GM21360 (cell line): ENCODE measurements at regions not wholly inside any gene's neighbourhood (a gene's known extent, or its start where the extent isn't known, plus 50 kb on each side); places are given as distances from the start of the nearest gene placed in this dataset.

ENCODE experiments used
- ATAC-seq: cut with Tn5 transposase; IDR thresholded peaks from one replicate; pipeline ENCODE4 v1.9.1; 2021; ENCODE audit warnings: mild to moderate bottlenecking, moderate library complexity; ENCODE audit not compliant: unreplicated experiment

- ATAC-seq = no peak
These were observed 293.0 kb upstream of the PLXNA2 start for GRCh38 chr1:208537198-208537597.

GRCh38 chr1:208538078-208538477, 293.9 kb upstream of the PLXNA2 start:
- ATAC-seq = no peak

- ATAC-seq = no peak
These were observed 294.4 kb upstream of the PLXNA2 start for GRCh38 chr1:208538587-208538986.

GRCh38 chr1:208540724-208541123, 296.5 kb upstream of the PLXNA2 start:
- ATAC-seq = no peak

GRCh38 chr1:208541225-208541855, 297.2 kb upstream of the PLXNA2 start:
- no peak for ATAC-seq

- ATAC-seq = no peak
These were observed 298.1 kb upstream of the PLXNA2 start for GRCh38 chr1:208542309-208542708.

GRCh38 chr1:208544053-208544452, 299.9 kb upstream of the PLXNA2 start:
- ATAC-seq = no peak

GRCh38 chr1:208544794-208545193, 300.6 kb upstream of the PLXNA2 start:
- ATAC-seq = no peak

- no peak for ATAC-seq
These were observed 306.8 kb upstream of the PLXNA2 start for GRCh38 chr1:208551024-208551423.

- ATAC-seq = no peak
These were observed 307.6 kb upstream of the PLXNA2 start for GRCh38 chr1:208551633-208552320.

GRCh38 chr1:208552928-208553327, 308.7 kb upstream of the PLXNA2 start:
- ATAC-seq = no peak

GRCh38 chr1:208556461-208556860, 312.3 kb upstream of the PLXNA2 start:
- no peak for ATAC-seq

GRCh38 chr1:208557046-208557722, 313.0 kb upstream of the PLXNA2 start:
- ATAC-seq = no peak

GRCh38 chr1:208557723-208558094, 313.5 kb upstream of the PLXNA2 start:
- ATAC-seq = no peak

GRCh38 chr1:208559597-208560329, 315.6 kb upstream of the PLXNA2 start:
- no peak for ATAC-seq

GRCh38 chr1:208562151-208562960, 318.2 kb upstream of the PLXNA2 start:
- no peak for ATAC-seq

GRCh38 chr1:208564466-208564865, 320.3 kb upstream of the PLXNA2 start:
- ATAC-seq = no peak

GRCh38 chr1:208565756-208566440, 321.7 kb upstream of the PLXNA2 start:
- ATAC-seq = no peak

- no peak for ATAC-seq
These were observed 325.0 kb upstream of the PLXNA2 start for GRCh38 chr1:208569181-208569580.

- no peak for ATAC-seq
These were observed 326.2 kb upstream of the PLXNA2 start for GRCh38 chr1:208570362-208570761.
